ENCODE measurements at regions not wholly inside any gene's neighbourhood (a gene's known extent, or its start where the extent isn't known, plus 50 kb on each side); places are given as distances from the start of the nearest gene placed in this dataset.

DNA sequence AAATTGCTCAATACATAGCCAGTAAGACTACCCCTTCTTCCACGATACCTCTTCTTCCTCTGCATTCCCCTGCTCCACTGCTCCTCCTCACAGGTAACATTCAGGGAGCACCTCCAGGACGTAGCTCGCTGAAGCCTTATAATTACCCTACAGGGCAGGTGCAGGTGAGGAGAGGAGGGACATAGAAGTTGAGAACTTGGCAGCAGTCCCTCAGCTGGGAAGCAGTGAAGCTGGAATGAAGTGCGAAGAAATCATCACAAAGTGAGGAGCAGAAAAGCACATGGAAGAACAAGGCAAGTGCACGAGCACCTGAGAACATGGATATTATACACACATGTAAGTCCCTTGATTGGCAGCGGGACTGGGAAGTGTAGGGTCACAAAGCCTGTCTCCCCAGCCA, 118.2 kb downstream of the HSD17B3 start:
- DNase-seq, result no peak

- DNase-seq, result no peak
Observed at GRCh38 chr9:96178153-96178552, 123.8 kb downstream of the HSD17B3 start.

DNA sequence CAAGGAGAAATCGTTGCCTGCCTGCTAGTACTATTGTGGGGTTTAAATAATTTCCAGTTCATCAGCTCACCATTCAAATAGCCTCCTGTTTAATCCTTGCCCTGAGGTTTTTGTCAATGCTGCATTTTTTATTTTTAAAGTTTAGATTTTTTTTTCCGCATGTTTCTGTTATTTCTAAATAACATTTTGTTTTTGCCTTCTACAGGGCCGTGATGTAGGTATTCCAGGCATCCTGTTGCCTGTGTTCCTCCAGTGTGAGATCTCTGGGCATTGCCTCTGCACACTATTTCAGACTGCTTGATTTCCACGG, 124.3 kb downstream of the HSD17B3 start:
- DNase-seq, result no peak

GRCh38 chr9:96177005-96177718, 124.8 kb downstream of the HSD17B3 start:
- DNase-seq, result no peak

DNA sequence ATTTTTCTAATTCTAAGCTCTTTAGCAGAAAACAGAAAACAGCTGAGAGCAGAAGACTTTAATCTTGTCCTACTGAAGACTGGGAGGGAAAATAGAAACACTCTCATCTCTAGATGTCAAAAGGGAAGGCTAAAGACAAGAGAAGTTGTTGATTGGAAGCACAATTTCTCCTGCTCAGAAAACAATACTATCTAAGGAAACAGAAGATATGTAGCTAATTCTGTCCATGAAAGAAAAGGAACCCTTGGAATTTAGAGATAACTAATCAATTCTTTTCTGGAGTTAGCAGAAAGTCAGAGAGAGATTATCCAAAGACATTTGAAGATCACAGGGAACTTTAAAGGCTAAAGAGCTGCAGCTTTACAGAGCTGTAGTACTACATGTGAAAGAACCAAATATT, 126.2 kb downstream of the HSD17B3 start:
- DNase-seq, result no peak

DNA sequence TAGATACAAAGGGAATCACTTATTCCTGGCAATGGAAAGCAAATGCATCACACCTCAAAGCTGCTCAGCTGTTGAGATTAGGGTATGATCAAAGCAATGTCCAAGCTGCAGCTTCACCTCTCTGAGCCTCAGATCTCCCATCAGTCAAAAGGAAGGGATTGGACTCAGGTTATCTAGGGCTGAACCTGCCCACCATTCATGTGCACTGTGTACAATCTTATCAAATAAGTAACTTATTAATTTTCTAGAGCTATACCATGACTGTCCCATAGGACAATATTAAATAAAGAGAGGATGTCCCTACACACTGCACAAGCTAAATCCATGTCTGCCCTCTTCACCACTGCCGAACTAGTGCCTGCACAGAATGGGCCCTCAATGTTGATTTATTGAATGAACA, 127.0 kb downstream of the HSD17B3 start:
- DNase-seq, result no peak

GRCh38 chr9:96174371-96174770, 127.6 kb downstream of the HSD17B3 start:
- DNase-seq, result no peak

GRCh38 chr9:96173640-96174039, 128.3 kb downstream of the HSD17B3 start:
- DNase-seq, result no peak

- no peak for DNase-seq
Observed at GRCh38 chr9:96172797-96173196, 129.2 kb downstream of the HSD17B3 start.

DNA sequence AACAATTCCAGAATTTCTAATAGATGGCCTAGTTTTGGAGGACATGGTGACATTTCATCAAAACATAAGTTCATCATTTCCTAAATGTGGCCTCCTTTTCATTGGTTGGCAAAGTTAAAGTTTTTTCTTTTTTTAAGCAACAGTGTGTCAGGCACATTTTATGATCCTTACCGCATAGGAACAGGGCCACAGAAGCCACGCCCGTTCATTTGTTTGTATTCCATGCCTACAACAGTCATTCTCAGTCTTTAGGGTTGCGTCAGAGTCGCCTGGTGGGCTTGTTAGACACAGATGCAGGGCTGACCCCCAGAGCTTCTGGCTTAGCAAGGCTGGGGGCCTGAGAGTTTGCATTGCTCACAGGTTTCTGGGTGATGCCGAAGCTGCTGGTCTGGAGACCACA, 130.2 kb downstream of the HSD17B3 start:
- no peak for DNase-seq

DNA sequence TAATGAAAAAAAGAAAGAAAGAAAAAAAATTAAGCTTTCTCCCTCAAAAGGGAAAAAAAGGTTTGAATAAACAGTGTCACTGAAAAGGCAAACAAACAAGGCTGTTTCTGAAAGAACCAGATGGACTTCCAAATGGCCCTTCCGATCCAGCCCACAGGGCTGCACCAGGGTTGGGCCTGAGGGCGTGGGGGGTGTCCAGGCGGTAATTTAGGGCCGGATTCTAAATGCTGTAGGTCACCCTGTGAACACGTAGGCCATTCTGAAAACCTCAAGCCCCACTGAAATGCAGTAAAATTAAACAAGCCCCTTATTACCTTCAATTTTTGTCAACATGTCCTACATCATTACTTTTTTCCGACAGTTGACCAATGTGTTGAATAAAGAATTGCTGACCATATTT, 132.1 kb downstream of the HSD17B3 start:
- no peak for DNase-seq

DNA sequence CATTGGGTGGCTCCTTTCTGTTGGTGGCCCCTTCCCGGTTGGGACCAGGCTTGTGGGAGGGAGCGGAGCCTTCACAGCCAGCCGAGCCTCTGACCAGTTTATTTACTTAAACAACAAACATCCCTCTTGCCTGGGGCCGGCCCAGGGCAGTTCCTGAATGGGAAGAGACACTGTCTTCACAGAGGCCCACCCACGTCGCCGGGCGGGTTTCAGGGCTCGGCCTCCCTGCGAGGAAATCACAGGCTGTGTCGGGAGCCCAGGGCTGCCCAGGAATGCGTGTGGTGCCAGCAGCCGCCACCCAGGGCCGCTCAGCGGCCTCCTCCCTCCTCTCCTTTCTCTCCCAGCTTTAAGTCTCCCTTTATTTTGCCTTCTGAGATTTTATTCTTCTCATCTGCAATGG, 132.5 kb downstream of the HSD17B3 start:
- peak; percentile 31 for DNase-seq

- DNase-seq, result no peak
Observed at GRCh38 chr9:96168882-96169281, 133.1 kb downstream of the HSD17B3 start.

DNA sequence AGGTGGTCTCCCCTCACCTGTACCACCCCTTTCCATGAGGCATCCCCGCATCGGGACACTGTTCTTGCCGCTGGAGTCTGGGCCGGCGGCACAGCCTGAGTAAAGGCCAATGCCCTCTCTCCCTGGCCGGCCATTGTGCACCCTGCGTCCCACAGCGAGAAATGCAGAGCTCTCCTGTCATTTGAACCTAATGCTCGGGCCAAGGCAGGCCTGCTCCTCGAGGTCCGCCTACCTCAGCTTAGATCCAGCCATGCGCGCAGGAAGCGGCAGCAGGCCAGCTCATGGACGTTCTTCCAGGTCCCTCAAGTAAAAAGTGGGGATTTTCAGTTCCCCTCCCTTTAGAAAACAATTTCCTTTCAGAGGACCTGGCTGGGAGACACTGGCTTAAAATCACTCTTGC, 135.0 kb downstream of the HSD17B3 start:
- no peak for DNase-seq

GRCh38 chr9:96164268-96164683, 137.7 kb downstream of the HSD17B3 start:
- DNase-seq, result no peak

DNA sequence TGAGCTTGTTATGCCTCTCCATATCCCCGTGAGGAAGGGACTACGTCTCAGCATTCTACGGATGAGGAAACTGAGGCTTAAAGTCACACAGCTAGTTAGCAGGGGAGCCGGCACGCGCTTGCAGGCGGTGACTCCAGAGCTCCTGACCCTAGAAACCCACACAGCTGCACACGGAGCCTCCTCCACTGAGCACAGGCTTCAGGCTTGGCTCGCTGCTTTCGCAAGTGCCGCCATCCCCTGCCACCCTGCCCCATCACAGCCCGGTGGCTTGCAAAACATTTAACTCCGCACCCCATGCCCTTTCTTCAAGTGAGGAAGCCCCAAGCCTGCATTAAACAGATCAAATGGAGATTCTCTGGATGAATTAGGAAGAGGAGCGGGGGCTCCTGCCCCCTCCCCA, 138.3 kb downstream of the HSD17B3 start:
- DNase-seq, result no peak

GRCh38 chr9:96163161-96163560, 138.8 kb downstream of the HSD17B3 start:
- no peak for DNase-seq

- DNase-seq, result no peak
Observed at GRCh38 chr9:96161819-96162218, 140.2 kb downstream of the HSD17B3 start.

- DNase-seq, result no peak
Observed at GRCh38 chr9:96160866-96161265, 141.1 kb downstream of the HSD17B3 start.

GRCh38 chr9:96160168-96160567, 141.8 kb downstream of the HSD17B3 start:
- DNase-seq, result no peak

- no peak for DNase-seq
Observed at GRCh38 chr9:96159596-96159995, 142.4 kb downstream of the HSD17B3 start.

DNA sequence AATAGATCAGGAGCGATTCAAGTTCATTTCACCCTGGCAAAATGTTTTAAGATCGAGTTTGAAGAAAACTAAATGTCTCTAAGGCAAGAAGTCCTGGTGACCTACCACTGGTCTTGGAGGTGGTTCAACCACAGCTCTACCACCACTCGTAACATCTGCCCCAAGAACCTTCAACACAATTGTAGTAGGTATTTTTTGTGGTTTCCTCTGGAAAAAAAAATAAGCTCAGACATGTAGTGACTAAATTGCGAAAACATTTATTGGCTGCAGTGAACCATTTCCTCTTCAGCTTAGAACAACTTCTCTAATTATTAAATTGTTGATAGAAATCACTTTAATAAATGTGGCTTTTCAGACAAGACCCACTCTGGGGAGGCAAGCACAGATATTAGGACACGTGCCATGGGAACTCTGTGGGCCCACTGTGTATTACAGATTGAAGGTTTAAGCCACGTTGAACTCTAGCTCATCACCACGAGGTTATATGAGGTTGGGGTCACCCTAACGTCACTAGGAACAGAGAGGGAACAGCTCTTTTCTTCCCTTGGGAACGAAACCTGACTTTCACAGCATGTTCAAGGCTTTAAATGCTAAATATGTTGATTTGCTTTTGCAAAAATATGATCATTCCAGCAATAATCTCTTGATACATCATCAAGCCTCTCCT, 142.9 kb downstream of the HSD17B3 start:
- no peak for DNase-seq

GRCh38 chr9:96158147-96158546, 143.8 kb downstream of the HSD17B3 start:
- DNase-seq, result no peak

GRCh38 chr9:96157675-96158074, 144.3 kb downstream of the HSD17B3 start:
- no peak for DNase-seq

All from T1000 (cell line).